Upper lobe of right lung (tissue), 1 donor: ENCODE measurements at regions not wholly inside any gene's neighbourhood (a gene's known extent, or its start where the extent isn't known, plus 50 kb on each side); places are given as distances from the start of the nearest gene placed in this dataset.

Experiments used
- ATAC-seq: fragments of 200-7000 bp; cut with Tn5 transposase; one replicate; pipeline ENCODE4 v1.9.1; 2020; ENCODE audit warnings: mild to moderate bottlenecking, moderate library complexity
- DNase-seq: peaks from one replicate; pipeline ENCODE4 v3.0.0-alpha.2; 2020
- H3K27ac ChIP-seq: fragments of 200-600 bp; one replicate; pipeline ENCODE4 v1.8.0; 2022
- H3K27me3 ChIP-seq: fragments of 200-600 bp; one replicate; pipeline ENCODE4 v1.8.0; 2022; ENCODE audit warnings: mild to moderate bottlenecking
- H3K36me3 ChIP-seq: fragments of 200-600 bp; one replicate; pipeline ENCODE4 v1.8.0; 2022
- H3K4me1 ChIP-seq: fragments of 200-600 bp; one replicate; pipeline ENCODE4 v1.8.0; 2022
- H3K4me3 ChIP-seq: fragments of 200-600 bp; one replicate; pipeline ENCODE4 v1.8.0; 2022; ENCODE audit warnings: mild to moderate bottlenecking
- H3K9me3 ChIP-seq: fragments of 200-600 bp; one replicate; pipeline ENCODE4 v1.8.0; 2022
- CTCF ChIP-seq: fragments of 200-600 bp; IDR thresholded peaks from one replicate; pipeline ENCODE4 v1.8.0; 2022; ENCODE audit warnings: antibody characterized with exemption
- intact Hi-C: fragments of 100-400 bp; cut with DNase I; formaldehyde crosslinking; loops from one replicate; pipeline ENCODE4 v1.11.0; 2022
- donor health status: DM: no; HTN: yes; CAD: no; lungs with severe emphysema.

DNA sequence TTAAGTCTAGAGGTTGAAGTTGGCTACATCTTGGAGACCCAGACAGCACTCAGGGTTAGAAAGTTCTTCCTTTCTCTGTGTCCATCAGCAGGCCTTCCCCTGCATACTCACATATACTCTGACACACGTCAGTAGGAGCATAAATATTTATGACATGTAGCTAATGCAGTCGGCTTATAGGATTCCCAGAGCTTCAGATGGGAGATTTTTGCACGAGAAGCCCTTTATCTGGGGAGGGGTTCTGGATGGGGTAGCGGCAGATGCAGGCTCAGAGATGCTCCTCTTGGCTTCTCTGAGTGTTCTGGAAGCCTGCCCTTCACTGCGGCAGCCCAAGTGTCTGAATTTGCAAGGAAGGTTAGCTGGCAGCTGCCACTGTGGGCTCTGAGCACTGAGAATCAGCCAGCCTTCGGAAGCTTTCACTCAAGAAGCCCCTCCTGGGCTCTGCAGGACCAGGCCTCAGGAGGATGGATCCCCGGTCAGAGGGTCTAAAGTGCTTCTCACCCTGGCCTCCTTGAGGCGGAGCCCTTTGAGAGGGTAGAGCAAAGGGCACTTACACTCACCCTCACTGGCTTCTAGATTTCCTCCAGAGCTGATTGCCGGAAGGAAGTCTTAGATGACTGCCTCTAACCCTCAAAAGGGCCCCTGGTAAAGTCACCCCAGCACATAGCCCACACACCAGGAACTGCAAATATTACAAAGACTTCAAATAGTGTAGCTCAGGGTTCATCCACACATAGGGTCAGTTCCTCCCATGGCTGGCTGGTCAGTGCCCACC is 68.1 kb upstream of the NFASC start:
- no peak overlapping the region for H3K4me3 ChIP-seq
- intact Hi-C loops, result no loop called here
- H3K27ac ChIP-seq, result no peak overlapping the region
- H3K27me3 ChIP-seq, result no peaks in the 10 kb centered on the region
- no peaks in the 10 kb centered on the region for H3K36me3 ChIP-seq
- H3K9me3 ChIP-seq, result no peaks in the 10 kb centered on the region
- TF ChIP-seq CTCF, result no peak
- DNase-seq (no peak), ATAC-seq (no peak)
- no peaks in the 10 kb centered on the region for H3K4me1 ChIP-seq

DNA sequence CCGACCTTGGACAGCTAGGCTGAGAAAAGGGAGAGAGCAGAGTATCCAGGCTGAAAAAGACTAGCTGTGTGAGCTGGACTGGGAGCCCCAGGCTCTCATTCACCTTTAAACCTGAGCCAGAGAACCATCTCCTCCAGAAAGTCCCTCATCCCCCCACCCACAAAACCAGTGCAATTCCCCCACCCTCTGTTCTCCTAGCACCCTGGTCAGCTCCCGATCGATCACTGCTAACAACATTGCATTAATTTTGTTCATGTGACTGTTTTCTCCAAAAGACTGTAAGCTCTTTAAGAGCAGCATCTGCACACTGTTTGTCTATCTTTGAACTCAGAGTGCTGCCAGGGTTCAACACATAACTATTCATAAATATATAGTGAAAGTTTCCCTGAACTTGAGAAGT is 67.1 kb upstream of the NFASC start:
- ATAC-seq, result no peak
- TF ChIP-seq CTCF, result no peak
- Histone ChIP-seq H3K4me3 (no peak overlapping the region), H3K9me3 (no peaks in the 10 kb centered on the region), H3K4me1 (no peaks in the 10 kb centered on the region), H3K27me3 (no peaks in the 10 kb centered on the region), H3K36me3 (no peaks in the 10 kb centered on the region), H3K27ac (no peak overlapping the region)
- intact Hi-C loops, result no loop called here
- DNase-seq, result no peak

GRCh38 chr1:204806943-204807687 is 63.5 kb upstream of the NFASC start:
- DNase-seq (peak; percentile 87), ATAC-seq (peak; percentile 96)
- H3K4me3 ChIP-seq, result peak overlapping the region; percentile 48
- H3K4me1 ChIP-seq, result no peaks in the 10 kb centered on the region
- peak; percentile 94 for TF ChIP-seq CTCF
- H3K9me3 ChIP-seq, result no peaks in the 10 kb centered on the region
- H3K36me3 ChIP-seq, result no peaks in the 10 kb centered on the region
- intact Hi-C loops, result loop anchor here (5.0 kb wide), 1 partner anchor 135 kb away; no protein-coding TSS in a partner anchor
- no peaks in the 10 kb centered on the region for H3K27me3 ChIP-seq
- no peak overlapping the region for H3K27ac ChIP-seq

- Histone ChIP-seq H3K9me3 (no peaks in the 10 kb centered on the region), H3K4me3 (no peak overlapping the region), H3K27me3 (no peaks in the 10 kb centered on the region), H3K36me3 (no peaks in the 10 kb centered on the region), H3K4me1 (no peaks in the 10 kb centered on the region), H3K27ac (no peak overlapping the region)
- TF ChIP-seq CTCF, result no peak
- no peak for ATAC-seq
- no peak for DNase-seq
- intact Hi-C loops, result loop anchor here (5.0 kb wide), 1 partner anchor 133 kb away; no protein-coding TSS in a partner anchor
Observed at GRCh38 chr1:204809488-204809887, 61.2 kb upstream of the NFASC start.

DNA sequence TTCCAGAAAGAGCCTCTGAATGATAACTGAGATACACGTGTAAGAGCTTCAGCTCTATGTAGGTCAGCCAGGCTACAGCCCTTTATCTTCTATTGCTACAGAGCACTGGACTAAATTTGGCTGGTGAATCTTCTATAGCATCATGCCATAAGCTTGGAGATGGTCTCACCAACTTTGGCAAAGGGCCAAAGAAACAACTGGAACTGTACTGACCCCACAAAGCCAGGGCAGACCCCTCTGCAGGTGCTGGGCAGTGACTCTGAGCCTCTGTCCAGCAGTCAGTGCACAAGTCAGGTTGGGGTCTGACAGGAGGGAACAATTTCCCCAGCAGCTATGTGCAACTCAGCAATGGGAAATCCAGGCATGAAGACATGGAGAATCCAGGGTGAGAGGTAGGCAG is 57.8 kb upstream of the NFASC start:
- TF ChIP-seq CTCF, result no peak
- no peaks in the 10 kb centered on the region for H3K4me1 ChIP-seq
- no peaks in the 10 kb centered on the region for H3K36me3 ChIP-seq
- no peak overlapping the region for H3K27ac ChIP-seq
- H3K9me3 ChIP-seq, result no peaks in the 10 kb centered on the region
- no peak for DNase-seq
- H3K27me3 ChIP-seq, result no peaks in the 10 kb centered on the region
- intact Hi-C loops, result no loop called here
- H3K4me3 ChIP-seq, result no peak overlapping the region
- no peak for ATAC-seq
